Gastroesophageal sphincter (tissue), 3 donors: ENCODE measurements at regions not wholly inside any gene's neighbourhood (a gene's known extent, or its start where the extent isn't known, plus 50 kb on each side); places are given as distances from the start of the nearest gene placed in this dataset.

ENCODE experiments used
- POLR2A ChIP-seq, 2 donors: fragments of 450-650 bp; IDR thresholded peaks; one replicate each; pipeline ENCODE4 v1.6.1; 2017; ENCODE audit warnings: antibody characterized with exemption in 2 of 2, mild to moderate bottlenecking in 2 of 2, moderate library complexity in 1 of 2
- TF ChIP-seq, protein P1 (sequence below), 4 experiments: fragments of 200-600 bp in 2 of 4; fragments of 450-650 bp in 2 of 4; sonication (generic) in 1 of 4; IDR thresholded peaks; one replicate each; pipeline ENCODE4 v1.5.1; 2017 to 2019; ENCODE audit warnings: antibody characterized with exemption in 4 of 4, mild to moderate bottlenecking in 2 of 4, moderate library complexity in 2 of 4

- TF ChIP-seq, protein P1, sequence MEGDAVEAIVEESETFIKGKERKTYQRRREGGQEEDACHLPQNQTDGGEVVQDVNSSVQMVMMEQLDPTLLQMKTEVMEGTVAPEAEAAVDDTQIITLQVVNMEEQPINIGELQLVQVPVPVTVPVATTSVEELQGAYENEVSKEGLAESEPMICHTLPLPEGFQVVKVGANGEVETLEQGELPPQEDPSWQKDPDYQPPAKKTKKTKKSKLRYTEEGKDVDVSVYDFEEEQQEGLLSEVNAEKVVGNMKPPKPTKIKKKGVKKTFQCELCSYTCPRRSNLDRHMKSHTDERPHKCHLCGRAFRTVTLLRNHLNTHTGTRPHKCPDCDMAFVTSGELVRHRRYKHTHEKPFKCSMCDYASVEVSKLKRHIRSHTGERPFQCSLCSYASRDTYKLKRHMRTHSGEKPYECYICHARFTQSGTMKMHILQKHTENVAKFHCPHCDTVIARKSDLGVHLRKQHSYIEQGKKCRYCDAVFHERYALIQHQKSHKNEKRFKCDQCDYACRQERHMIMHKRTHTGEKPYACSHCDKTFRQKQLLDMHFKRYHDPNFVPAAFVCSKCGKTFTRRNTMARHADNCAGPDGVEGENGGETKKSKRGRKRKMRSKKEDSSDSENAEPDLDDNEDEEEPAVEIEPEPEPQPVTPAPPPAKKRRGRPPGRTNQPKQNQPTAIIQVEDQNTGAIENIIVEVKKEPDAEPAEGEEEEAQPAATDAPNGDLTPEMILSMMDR (IDR thresholded peaks at IDR 0.05): no peak
- no peak for TF ChIP-seq POLR2A (IDR thresholded peaks at IDR 0.05)
Observed at GRCh38 chr3:74469713-74470112, 144.7 kb downstream of the CNTN3 start.
